Cardiac fibroblast (primary cell): ENCODE measurements at regions not wholly inside any gene's neighbourhood (a gene's known extent, or its start where the extent isn't known, plus 50 kb on each side); places are given as distances from the start of the nearest gene placed in this dataset.

Experiments
- DNase-seq, 2 donors: peaks; one replicate each; pipeline versions ENCODE4 v3.0.0 to v3.0.0-alpha.2; 2010; ENCODE audit warnings: low read depth in 2 of 2
- H3K4me3 ChIP-seq, 2 donors: replicated peaks in 1 of 2; 1 replicate in 1 of 2; 2 replicates in 1 of 2; pipeline ENCODE4 v1.5.1; 2011; ENCODE audit warnings: low read depth in 2 of 2, low read length in 2 of 2, mild to moderate bottlenecking in 2 of 2, moderate library complexity in 1 of 2
- TF ChIP-seq, protein P1 (sequence below): IDR thresholded peaks from one replicate; pipeline ENCODE4 v1.5.1; 2011; ENCODE audit warnings: low read depth, mild to moderate bottlenecking, low read length, inconsistent platforms

GRCh38 chr17:43334738-43335402 lies 63.9 kb upstream of the ARL4D start:
- TF ChIP-seq, protein P1, sequence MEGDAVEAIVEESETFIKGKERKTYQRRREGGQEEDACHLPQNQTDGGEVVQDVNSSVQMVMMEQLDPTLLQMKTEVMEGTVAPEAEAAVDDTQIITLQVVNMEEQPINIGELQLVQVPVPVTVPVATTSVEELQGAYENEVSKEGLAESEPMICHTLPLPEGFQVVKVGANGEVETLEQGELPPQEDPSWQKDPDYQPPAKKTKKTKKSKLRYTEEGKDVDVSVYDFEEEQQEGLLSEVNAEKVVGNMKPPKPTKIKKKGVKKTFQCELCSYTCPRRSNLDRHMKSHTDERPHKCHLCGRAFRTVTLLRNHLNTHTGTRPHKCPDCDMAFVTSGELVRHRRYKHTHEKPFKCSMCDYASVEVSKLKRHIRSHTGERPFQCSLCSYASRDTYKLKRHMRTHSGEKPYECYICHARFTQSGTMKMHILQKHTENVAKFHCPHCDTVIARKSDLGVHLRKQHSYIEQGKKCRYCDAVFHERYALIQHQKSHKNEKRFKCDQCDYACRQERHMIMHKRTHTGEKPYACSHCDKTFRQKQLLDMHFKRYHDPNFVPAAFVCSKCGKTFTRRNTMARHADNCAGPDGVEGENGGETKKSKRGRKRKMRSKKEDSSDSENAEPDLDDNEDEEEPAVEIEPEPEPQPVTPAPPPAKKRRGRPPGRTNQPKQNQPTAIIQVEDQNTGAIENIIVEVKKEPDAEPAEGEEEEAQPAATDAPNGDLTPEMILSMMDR, result no peak
- no peak overlapping the region for H3K4me3 ChIP-seq
- no peak for DNase-seq

GRCh38 chr17:43333433-43333943 lies 65.3 kb upstream of the ARL4D start:
- H3K4me3 ChIP-seq, result no peak overlapping the region
- DNase-seq, result no peak
- TF ChIP-seq, protein P1, result no peak

- no peak overlapping the region for H3K4me3 ChIP-seq
- no peak for DNase-seq
- TF ChIP-seq, protein P1, result no peak
Measured at GRCh38 chr17:43332230-43332629, 66.6 kb upstream of the ARL4D start.

- no peak overlapping the region for H3K4me3 ChIP-seq
- DNase-seq, result no peak
- TF ChIP-seq, protein P1, result peak; percentile 1
Measured at GRCh38 chr17:43330876-43331639, 67.7 kb upstream of the ARL4D start.

GRCh38 chr17:43329183-43329582 lies 69.6 kb upstream of the ARL4D start:
- DNase-seq, result no peak
- TF ChIP-seq, protein P1, result no peak
- H3K4me3 ChIP-seq, result no peak overlapping the region

DNA sequence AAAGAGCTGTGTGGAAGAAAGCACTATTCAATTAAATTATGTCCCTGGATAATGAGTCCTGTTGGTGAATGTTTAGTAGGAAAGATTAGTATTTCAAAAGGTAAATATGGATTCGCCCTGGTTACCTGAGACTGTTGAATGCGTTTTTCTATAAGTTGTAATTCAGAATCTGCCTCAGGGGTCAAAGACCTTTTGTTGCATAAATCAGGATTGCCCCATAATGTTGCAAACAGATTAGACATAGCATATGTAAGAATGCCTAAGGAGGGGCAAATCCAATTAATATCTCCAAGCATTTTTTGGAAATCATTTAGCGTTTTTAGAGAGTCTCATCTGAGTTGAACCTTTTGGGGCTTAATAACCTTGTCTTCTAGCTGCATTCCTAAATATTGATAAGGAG lies 70.1 kb upstream of the ARL4D start:
- no peak for DNase-seq
- H3K4me3 ChIP-seq, result no peak overlapping the region
- TF ChIP-seq, protein P1, result no peak
